Right lobe of liver (tissue), 4 donors: ENCODE measurements at regions not wholly inside any gene's neighbourhood (a gene's known extent, or its start where the extent isn't known, plus 50 kb on each side); places are given as distances from the start of the nearest gene placed in this dataset.
"Not testable (repeated sequence)": the region's sequence is repeated elsewhere in the genome, so short reads cannot be mapped to it uniquely, and the experiment has no call there.

ENCODE experiments used
- CTCF ChIP-seq, 4 donors: fragments of 200-600 bp in 3 of 4; fragments of 450-650 bp in 1 of 4; IDR thresholded peaks; one replicate each; pipeline versions ENCODE4 v1.5.1 to v1.8.0; 2016 to 2022; ENCODE audit warnings: antibody characterized with exemption in 4 of 4, mild to moderate bottlenecking in 2 of 4
- POLR2A ChIP-seq: fragments of 450-650 bp; IDR thresholded peaks from one replicate; pipeline ENCODE4 v1.6.1; 2017; ENCODE audit warnings: antibody characterized with exemption, mild to moderate bottlenecking
- donor health status: DM: no; HTN: no; CAD: no.
- donor health status: DM: no; HTN: no; CAD: no.
- donor health status: DM: no; HTN: yes; CAD: no.

GRCh38 chr1:120257064-120257777 lies 80.9 kb upstream of the SEC22B start:
- TF ChIP-seq CTCF (IDR thresholded peaks at IDR 0.05); POLR2A: not testable (repeated sequence)
